Fibroblast of pulmonary artery (primary cell): ENCODE measurements at regions not wholly inside any gene's neighbourhood (a gene's known extent, or its start where the extent isn't known, plus 50 kb on each side); places are given as distances from the start of the nearest gene placed in this dataset.

Source experiments
- DNase-seq: peaks from one replicate; pipeline ENCODE4 v3.0.0-alpha.2; 2010; ENCODE audit warnings: low read depth
- H3K4me3 ChIP-seq: replicated peaks from 2 replicates; pipeline ENCODE4 v1.5.1; 2011; ENCODE audit warnings: low read depth, mild to moderate bottlenecking, control low read depth, low read length, moderate library complexity
- TF ChIP-seq, protein P1 (sequence below): IDR thresholded peaks from 2 replicates; pipeline ENCODE4 v1.5.1; 2011; ENCODE audit warnings: mild to moderate bottlenecking, control low read depth, low read length, inconsistent platforms; ENCODE audit errors: missing control alignments

DNA sequence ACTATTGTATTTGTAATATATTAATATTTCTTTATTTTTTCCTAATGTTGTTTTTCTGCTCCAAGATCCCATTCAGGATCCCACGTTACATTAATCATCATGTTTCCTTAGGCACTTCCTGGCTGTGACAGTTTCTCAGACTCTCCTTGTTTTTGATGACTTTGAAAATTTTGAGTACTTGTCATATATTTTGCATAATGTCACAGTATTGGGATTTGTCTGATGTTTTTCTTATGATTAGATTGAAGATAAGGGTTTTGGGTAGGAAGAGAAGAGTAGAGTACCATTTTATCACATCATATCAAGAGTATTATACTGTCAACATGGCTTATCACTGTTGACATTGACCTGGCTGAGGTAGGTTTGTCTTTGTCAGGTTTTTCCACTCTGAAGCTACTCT, 146.3 kb upstream of the TPK1 start:
- no peak overlapping the region for H3K4me3 ChIP-seq
- TF ChIP-seq, protein P1, sequence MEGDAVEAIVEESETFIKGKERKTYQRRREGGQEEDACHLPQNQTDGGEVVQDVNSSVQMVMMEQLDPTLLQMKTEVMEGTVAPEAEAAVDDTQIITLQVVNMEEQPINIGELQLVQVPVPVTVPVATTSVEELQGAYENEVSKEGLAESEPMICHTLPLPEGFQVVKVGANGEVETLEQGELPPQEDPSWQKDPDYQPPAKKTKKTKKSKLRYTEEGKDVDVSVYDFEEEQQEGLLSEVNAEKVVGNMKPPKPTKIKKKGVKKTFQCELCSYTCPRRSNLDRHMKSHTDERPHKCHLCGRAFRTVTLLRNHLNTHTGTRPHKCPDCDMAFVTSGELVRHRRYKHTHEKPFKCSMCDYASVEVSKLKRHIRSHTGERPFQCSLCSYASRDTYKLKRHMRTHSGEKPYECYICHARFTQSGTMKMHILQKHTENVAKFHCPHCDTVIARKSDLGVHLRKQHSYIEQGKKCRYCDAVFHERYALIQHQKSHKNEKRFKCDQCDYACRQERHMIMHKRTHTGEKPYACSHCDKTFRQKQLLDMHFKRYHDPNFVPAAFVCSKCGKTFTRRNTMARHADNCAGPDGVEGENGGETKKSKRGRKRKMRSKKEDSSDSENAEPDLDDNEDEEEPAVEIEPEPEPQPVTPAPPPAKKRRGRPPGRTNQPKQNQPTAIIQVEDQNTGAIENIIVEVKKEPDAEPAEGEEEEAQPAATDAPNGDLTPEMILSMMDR = no peak
- no peak for DNase-seq

DNA sequence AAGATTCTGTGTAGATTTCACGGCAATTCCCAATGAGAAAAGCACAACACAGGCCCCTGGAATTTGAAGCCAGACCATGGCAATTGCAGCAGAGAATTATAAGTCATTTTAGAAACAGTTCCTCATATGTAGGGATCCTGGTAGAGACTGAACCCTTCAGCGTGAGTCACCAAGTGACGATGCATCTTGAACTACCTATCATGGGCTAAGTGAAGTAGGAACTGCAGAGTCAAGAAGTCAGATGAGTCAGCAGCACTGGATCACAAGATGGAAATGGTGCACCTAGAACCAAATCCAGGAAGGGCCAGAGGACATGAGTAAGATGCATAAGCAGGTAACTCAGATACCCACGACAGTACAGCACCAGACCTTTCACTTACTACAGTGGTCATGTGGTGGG, 140.0 kb upstream of the TPK1 start:
- TF ChIP-seq, protein P1 = no peak
- no peak for DNase-seq
- no peak overlapping the region for H3K4me3 ChIP-seq

DNA sequence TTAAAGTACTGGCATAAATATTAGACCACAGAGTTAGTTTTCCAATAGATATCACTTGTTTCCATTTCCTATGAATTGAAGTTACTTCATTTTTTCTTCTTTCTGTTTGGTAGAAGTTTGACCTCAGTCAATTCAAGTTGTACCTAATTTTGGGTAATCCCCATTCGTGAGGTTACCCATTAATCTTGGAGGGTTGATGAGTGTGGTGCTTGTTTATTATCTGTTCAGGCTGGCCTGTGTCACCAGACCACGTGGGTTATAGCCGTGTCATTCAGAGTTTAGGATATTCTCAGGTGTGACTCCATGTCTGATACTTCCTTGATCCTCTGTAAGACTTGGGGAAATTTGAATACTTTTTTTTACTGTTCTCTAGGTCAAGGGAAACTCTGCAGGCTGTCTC, 133.9 kb upstream of the TPK1 start:
- no peak for DNase-seq
- no peak overlapping the region for H3K4me3 ChIP-seq
- TF ChIP-seq, protein P1 = no peak

DNA sequence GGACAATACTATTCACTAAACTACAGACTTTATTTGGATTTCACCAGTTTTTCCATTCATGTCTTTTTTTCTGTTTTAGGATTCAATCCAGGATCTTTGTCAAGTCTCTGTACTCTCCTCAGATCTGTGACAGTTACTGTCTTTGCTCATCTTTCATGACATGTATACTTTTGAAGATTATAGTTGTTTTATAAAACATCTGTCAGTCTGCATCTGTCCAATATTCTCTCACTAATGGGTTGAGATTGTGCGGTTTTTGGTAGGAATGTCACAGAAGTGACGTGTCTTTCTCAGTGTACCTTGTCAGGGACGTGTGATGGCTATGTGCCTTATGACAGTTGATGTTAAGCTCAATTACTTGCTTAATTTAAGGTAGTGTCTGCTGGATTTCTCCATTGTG, 124.9 kb upstream of the TPK1 start:
- no peak overlapping the region for H3K4me3 ChIP-seq
- DNase-seq = no peak
- TF ChIP-seq, protein P1 = no peak

DNA sequence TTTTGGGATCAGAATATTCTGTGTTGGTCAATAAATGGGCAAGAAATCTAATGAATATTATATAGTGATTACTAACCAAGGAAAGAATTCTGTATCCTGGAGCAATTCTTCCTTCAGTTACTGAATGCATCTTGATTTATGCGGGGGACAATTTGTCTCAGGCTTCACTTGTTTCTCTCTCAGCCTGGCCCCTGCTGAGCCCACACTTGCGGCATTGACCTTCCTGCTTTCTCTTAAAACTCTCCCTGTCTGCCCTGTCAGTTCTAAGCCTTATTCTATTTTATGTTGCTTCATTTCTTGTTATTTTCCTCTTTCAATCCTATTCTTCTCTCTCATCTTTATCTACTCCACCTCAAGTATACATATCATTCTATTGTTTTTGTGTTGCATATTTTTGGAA, 122.1 kb upstream of the TPK1 start:
- DNase-seq = no peak
- TF ChIP-seq, protein P1 = no peak
- H3K4me3 ChIP-seq = no peak overlapping the region

DNA sequence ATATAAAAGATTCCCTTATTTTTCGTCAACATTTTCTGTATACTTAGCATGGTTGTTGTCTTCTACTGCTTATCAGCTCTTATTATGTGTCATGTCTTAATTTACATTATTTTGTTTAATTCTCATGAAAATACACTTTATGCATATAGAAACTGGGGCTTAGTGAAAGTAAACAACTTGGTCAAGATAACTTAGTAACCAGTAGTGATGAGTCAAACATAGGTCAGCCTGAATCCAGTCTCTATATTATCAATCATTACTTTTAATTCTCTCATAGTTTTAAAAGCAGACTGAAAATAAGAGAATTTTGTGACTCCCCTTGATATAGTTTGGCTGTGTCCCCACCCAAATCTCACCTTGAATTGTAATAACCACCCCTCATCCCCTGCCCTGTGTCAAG, 119.6 kb upstream of the TPK1 start:
- H3K4me3 ChIP-seq = no peak overlapping the region
- TF ChIP-seq, protein P1 = no peak
- DNase-seq = no peak

DNA sequence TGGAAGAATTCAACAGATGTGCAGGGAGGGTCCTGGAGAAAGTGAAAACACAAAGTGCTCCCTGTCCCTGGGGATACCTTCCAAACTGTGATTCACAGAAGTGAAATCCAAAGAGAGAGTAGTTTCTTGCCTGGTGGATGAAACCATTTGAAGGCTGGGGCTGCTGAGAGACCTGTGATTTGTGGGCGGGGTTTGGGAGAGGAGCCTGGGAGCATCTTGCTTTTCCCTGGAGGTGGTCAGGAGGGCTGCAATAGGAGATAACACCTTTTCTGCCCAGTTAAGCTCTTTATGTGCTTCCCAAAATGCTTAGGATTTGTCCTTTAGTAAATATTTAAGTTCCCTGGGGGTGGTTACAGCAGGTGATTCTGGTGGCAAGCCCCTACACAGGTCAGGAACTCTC, 105.3 kb upstream of the TPK1 start:
- no peak for DNase-seq
- TF ChIP-seq, protein P1 = no peak
- H3K4me3 ChIP-seq = no peak overlapping the region
